GM04504 (cell line): ENCODE measurements at regions not wholly inside any gene's neighbourhood (a gene's known extent, or its start where the extent isn't known, plus 50 kb on each side); places are given as distances from the start of the nearest gene placed in this dataset.
"Not testable (repeated sequence)": the region's sequence is repeated elsewhere in the genome, so short reads cannot be mapped to it uniquely, and the experiment has no call there.

Experiments used
- DNase-seq: peaks from one replicate; pipeline ENCODE4 v3.0.0-alpha.2; 2012; ENCODE audit warnings: low read depth

DNA sequence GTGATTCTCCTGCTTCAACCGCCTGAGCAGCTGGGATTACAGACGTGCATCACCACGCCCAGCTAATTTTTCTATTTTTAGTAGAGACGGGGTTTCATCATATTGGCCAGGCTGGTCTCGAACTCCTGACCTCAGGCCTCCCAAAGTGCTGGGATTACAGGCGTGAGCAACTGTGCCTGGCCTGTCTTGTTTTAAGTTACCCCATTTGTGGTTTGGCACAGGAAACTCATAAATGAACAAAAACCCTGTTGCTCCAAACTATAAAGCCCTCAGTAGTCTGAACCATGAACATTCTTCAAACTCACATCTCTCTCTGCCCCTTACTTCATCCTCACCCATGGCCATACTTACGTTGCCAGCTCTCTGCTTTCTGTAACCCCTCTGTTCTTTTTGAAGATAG, 61.7 kb downstream of the RHOU start:
- DNase-seq, result not testable (repeated sequence)

GRCh38 chr1:228798035-228798434, 62.8 kb downstream of the RHOU start:
- no peak for DNase-seq

GRCh38 chr1:228798548-228798947, 63.3 kb downstream of the RHOU start:
- DNase-seq, result no peak

DNA sequence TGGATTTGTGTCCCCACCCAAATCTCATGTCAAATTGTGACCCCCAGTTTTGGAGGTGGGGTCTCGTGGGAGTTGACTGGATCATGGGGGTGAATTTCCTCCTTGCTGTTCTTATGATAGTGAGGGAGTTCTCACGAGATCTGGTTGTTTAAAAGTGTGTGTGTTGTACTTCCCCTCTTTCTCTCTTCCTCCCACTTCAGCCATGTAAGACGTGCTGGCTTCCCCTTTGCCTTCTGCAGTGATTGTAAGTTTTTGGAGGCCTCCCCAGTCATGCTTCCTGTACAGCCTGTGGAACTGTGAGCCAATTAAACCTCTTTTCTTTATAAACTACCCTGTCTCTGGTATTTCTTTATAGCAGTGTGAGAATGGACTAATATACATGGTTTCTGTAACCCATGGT, 64.6 kb downstream of the RHOU start:
- no peak for DNase-seq

DNA sequence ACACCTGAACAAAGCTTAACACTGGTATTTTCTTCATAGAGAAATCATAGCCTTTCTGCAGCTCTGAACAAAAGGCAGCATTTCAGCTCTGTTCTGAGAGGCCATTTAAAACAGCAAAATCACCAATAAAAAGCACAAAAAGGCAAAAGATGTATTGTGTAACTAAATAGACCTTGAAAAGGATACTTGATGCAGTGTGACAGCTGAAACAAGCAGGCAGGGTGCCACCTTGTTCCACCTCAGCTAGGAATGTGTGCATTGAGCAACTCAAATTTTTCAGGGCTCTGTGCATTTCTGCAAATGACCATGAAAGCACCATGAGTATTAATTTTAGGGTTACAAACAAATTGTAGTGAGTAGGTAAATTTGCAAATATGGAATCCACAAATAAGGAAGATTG, 65.8 kb downstream of the RHOU start:
- DNase-seq, result no peak

GRCh38 chr1:228802386-228803220, 67.3 kb downstream of the RHOU start:
- no peak for DNase-seq

DNA sequence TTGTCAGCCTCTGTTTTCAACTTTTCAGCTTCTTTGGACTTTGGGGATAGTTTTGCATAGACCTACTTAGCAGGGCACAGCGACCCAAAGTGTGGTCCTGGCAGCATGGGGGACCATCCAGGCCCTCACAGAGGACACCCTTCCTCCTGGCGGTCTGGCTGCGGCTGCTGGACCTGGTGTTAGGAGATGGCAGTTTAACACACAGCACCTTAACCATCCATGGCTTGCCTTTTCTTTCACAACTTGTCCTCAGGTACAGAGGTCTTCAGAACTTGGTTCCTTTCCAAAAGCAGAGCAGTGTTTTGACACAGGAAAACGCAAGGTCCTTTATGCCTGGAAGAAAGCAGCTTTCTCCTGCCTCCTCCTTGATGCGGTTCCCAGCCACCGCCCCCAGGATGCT, 68.1 kb downstream of the RHOU start:
- DNase-seq, result no peak

- no peak for DNase-seq
Measured at GRCh38 chr1:228804173-228804572, 68.9 kb downstream of the RHOU start.

GRCh38 chr1:228804640-228805413, 69.5 kb downstream of the RHOU start:
- no peak for DNase-seq

DNA sequence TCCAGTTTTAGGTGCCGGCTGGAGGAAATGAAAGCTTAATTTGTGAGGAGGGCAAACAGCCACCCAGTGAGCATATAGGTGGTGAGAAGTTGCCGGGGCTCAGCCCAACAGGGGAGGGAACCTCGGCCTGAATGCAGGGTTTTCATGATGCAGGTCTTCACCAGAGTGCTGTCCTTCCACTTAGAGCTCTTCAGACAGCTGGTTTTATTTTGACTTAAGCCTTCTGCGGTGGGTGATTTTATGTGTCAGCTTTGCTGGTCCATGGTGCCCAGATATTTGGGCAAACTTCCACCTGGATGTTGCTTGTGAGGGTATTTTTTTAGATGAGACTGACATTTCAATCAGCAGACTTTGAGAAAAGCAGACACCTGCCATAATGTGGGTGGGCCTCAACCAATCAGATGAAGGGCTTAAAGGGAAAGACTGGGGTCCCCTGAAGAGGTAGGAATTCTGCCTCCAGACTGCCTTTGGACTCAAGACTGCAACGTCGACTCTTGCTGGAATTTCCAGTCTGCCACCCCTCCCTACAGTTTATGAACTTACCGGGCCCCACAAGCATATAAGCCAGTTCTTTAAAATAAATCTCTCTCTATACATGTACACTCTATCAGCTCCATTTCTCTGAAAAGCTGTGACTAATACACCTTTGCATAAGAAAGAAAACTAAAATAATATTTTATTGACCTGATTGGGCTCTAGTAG, 72.8 kb downstream of the RHOU start:
- no peak for DNase-seq

DNA sequence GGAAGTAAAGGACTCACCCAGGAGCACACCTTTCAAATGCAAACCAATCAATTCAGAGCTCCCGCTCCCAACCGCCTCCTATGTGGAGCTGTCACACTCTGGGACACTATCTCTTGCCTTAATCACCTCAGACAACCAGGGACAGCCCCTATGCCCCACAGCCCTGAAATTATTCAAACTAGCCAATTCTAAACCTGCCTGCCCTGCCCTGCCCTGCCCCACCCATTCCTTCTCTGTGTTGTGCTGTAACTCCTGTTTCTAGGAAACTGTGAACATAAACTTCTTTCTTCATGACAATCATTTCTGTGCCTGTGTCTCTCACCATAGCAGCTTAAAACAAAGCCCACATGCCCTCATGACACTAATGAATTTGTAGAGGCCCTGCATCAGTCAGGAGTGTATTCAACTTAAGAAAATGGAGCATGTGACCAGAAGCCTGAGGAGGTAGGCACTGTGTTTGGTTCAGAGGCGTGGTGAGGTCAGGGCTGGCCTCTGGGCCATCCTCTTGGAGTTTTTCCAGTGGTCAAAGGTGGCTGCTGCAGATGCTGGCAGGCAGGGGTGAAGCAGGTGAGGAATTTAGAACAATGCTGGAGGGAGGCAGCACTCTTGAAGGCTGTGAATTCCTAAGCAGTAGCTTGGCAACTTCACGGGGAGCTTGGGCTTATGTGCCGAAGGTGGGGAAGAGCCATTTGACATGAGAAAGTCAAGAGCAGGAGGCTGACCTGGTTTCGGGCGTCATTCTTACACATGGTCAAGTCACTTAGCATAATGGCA, 74.5 kb downstream of the RHOU start:
- DNase-seq, result no peak

DNA sequence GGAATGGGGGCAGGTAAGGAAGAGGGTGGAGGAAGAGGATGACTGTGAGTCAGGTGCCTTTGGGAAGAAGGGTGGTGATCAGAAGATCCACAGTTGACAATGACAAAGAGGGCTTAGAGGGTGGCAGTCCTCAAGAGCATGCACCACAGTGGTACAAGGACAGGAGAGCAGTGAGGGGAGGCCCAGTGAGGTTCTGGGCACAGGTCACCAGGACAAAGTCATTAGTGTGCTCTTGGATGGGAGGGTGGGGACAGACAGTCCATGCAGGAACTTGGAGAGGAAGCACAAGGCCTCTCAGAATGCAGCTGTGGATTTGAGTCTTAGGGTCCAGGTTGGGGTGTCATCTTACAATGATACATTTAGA, 75.1 kb downstream of the RHOU start:
- DNase-seq, result no peak

DNA sequence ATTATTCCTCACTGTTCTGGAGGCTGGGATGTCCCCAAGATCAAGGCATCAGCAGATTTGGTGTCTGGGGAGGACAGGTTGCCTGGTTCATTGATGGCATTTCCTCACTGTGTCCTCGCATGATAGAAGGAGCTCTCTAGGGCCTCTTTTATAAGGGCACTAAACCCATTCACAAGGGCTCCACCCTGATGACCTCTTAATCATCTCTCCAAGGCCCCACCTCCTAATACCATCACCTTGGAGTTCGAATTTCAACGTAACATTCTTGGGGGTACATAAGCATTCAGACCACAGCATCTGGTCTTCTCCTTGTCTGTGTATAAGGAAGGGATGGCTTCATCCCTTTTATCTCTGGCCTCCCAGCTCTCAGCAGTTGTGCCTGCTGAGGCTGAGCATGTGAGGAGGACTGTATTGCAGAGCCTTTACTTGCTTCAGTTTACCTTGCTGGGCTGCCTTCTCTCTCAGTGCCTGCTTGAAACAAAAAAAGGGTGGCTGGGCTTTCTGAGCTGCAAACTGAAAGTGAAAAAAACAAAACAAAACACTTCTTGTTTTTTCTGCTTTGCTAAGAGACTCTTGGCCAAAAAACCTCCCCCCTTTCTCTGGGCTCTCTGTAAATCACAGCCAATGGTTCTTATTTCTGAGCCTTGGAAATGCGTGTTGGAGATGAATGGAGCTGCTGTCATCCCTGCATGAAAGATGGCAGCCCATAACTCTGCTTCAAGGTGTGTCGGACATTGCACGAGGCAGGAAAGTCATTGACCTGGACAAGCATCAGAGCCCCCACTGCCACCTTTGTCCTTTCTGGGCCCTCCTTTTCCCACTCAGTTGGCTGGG, 75.8 kb downstream of the RHOU start:
- no peak for DNase-seq

DNA sequence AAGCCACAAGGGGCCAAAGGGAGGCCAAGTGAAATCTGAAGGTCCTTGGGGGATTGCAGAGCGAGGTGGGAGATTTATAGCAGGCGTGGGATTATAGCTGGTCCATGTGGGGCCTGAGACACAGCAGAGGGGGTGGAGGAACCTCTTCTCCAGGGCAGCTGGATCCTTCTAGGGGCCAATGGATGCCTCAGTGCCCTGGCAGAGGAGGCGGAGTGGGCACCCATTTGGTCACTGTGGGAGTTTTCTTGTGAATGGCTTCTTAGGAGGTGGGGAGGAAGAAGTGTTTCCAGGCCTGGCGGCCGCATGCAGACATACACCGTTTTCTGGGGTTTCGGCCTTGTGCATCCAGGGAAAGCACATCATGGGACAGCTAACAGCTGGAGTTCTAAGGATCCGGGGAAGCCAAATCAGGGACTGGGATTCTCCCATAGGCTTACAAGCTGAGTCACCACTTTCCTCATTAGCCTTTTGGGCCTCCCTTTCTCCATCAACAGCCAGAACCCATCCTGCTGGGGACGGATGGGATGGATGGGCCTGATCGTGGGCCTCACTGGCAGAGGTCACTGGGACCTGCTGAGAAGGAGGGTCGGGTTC, 76.5 kb downstream of the RHOU start:
- DNase-seq, result no peak

DNA sequence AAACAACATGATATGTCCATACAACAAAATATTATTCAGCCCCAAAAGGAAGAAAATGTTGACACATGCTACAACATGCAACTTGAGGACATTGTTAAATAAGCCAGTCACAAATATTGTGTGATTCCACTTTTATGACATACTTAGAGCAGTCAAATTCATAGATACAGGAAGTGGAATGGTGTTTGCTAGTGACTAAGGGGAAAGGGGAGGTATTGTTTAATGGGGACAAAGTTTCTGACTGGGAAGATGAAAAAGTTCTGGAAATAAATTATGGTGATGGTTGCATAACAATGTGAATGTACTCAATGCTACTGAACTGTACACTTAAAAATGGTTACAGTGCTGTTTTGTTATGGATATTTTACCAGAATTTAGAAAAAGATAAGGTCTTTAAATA, 77.7 kb downstream of the RHOU start:
- DNase-seq, result no peak

DNA sequence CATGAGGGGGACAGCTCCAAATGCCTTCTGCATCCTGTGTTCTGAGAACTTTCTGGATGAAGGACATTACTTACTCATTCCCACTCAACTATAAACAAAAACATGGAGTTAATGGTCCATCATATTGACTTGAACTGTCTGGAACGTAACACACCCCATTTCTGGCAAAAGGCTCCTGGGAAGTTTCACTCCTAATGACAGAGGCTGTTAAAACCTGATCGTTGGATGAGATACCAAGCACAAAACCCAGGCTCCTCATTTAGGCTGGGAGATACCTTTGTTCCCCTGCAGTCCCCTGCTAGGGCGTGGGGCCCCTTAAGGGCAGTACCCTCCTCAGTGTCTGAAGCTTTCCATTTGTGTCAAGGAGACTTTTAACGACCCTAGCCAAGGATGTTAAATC, 78.9 kb downstream of the RHOU start:
- no peak for DNase-seq

- DNase-seq, result no peak
Measured at GRCh38 chr1:228818296-228818695, 83.0 kb downstream of the RHOU start.

GRCh38 chr1:228818928-228819630, 83.8 kb downstream of the RHOU start:
- DNase-seq, result no peak

DNA sequence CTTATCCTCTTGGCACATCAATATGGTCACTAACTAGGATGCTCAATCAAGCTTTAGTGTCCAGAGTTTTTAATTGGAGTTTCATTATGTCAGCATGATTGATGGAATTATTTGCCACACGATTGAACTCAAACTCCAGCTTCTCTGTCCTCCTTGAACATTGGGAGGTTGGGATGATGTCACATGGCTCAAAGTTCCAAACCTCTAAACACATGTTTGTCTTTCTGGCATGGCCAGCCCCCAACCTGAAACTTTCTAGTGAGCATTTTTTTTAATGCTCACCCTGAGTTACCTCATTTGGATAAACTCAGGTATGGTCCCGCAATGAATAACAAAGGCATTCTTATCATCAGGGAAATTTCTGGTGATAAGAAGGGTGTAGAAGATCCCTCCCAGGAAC, 86.0 kb downstream of the RHOU start:
- no peak for DNase-seq

- no peak for DNase-seq
Measured at GRCh38 chr1:228823200-228823599, 87.9 kb downstream of the RHOU start.
